CD4-positive, alpha-beta T cell (primary cell): ENCODE measurements at regions not wholly inside any gene's neighbourhood (a gene's known extent, or its start where the extent isn't known, plus 50 kb on each side); places are given as distances from the start of the nearest gene placed in this dataset.

Experiments used
- ATAC-seq: fragments of 200-7000 bp; cut with Tn5 transposase; one replicate; pipeline ENCODE4 v1.10.0; 2022; ENCODE audit warnings: mild to moderate bottlenecking; ENCODE audit not compliant: poor library complexity
- CTCF ChIA-PET: fragments of 350-600 bp; sonication (Branson Sonifier 250); formaldehyde crosslinking; loops from one replicate; lab custom pipeline; 2021; ENCODE audit warnings: antibody characterized with exemption, inconsistent platforms; lab: Charles Lee
- POLR2A ChIA-PET: fragments of 350-600 bp; sonication (Branson Sonifier 250); formaldehyde crosslinking; loops from one replicate; lab custom pipeline; 2021; ENCODE audit warnings: antibody characterized with exemption, inconsistent platforms; lab: Charles Lee
- DNase-seq, 14 experiments: peaks; one replicate each; pipeline ENCODE4 v3.0.0-alpha.2; 2013 to 2020; ENCODE audit warnings: mixed read lengths in 2 of 14
- H3K27ac ChIP-seq, 2 donors: one replicate each; pipeline versions ENCODE4 v1.5.1 to v1.7.0; 2013; ENCODE audit warnings: low read length in 2 of 2, low read depth in 1 of 2, mild to moderate bottlenecking in 1 of 2
- H3K27me3 ChIP-seq, 2 experiments: 1 replicate in 1 of 2; 2 replicates in 1 of 2; pipeline versions ENCODE4 v1.6.1 to v1.7.0; 2013; ENCODE audit warnings: low read length in 2 of 2, control low read depth in 1 of 2, mild to moderate bottlenecking in 1 of 2, moderate library complexity in 1 of 2; ENCODE audit not compliant: insufficient read depth in 2 of 2, control insufficient read depth in 1 of 2
- H3K36me3 ChIP-seq: one replicate; pipeline ENCODE4 v1.6.1; 2013; ENCODE audit warnings: low read length, control low read depth; ENCODE audit not compliant: insufficient read depth
- H3K4me1 ChIP-seq: one replicate; pipeline ENCODE4 v1.6.1; 2013; ENCODE audit warnings: low read length, control low read depth; ENCODE audit not compliant: insufficient read depth
- H3K4me3 ChIP-seq: one replicate; pipeline ENCODE4 v1.5.1; 2013; ENCODE audit warnings: mild to moderate bottlenecking, low read length, moderate library complexity
- H3K9me3 ChIP-seq, 2 experiments: 1 replicate in 1 of 2; 2 replicates in 1 of 2; pipeline versions ENCODE4 v1.6.1 to v1.7.0; 2013; ENCODE audit warnings: low read length in 2 of 2, mild to moderate bottlenecking in 2 of 2, control low read depth in 1 of 2, moderate library complexity in 1 of 2; ENCODE audit not compliant: control insufficient read depth in 1 of 2, insufficient read depth in 1 of 2
- H3K27ac Mint-ChIP-seq: one replicate; pipeline ENCODE4 v1.8.0; 2020; ENCODE audit warnings: mixed read lengths
- H3K27me3 Mint-ChIP-seq: one replicate; pipeline ENCODE4 v1.8.0; 2021; ENCODE audit warnings: mixed read lengths
- H3K36me3 Mint-ChIP-seq: one replicate; pipeline ENCODE4 v1.8.0; 2021; ENCODE audit warnings: low read depth, mixed read lengths
- H3K4me1 Mint-ChIP-seq: one replicate; pipeline ENCODE4 v1.8.0; 2021; ENCODE audit warnings: low read depth, mixed read lengths
- H3K4me3 Mint-ChIP-seq: one replicate; pipeline ENCODE4 v1.8.0; 2020; ENCODE audit warnings: mild to moderate bottlenecking, mixed read lengths
- H3K9me3 Mint-ChIP-seq: one replicate; pipeline ENCODE4 v1.8.0; 2020; ENCODE audit warnings: mixed read lengths
- CTCF ChIP-seq: fragments of 200-600 bp; IDR thresholded peaks from one replicate; pipeline ENCODE4 v1.8.0; 2022; ENCODE audit warnings: antibody characterized with exemption, mild to moderate bottlenecking
- intact Hi-C, 2 experiments: fragments of 100-400 bp; cut with DNase I in 1 of 2; cut with micrococcal nuclease in 1 of 2; formaldehyde crosslinking; loops; one replicate each; pipeline versions ENCODE4 v1.15.1 to v1.9.0; 2023 to 2025; cut with DNase I, micrococcal nuclease

DNA sequence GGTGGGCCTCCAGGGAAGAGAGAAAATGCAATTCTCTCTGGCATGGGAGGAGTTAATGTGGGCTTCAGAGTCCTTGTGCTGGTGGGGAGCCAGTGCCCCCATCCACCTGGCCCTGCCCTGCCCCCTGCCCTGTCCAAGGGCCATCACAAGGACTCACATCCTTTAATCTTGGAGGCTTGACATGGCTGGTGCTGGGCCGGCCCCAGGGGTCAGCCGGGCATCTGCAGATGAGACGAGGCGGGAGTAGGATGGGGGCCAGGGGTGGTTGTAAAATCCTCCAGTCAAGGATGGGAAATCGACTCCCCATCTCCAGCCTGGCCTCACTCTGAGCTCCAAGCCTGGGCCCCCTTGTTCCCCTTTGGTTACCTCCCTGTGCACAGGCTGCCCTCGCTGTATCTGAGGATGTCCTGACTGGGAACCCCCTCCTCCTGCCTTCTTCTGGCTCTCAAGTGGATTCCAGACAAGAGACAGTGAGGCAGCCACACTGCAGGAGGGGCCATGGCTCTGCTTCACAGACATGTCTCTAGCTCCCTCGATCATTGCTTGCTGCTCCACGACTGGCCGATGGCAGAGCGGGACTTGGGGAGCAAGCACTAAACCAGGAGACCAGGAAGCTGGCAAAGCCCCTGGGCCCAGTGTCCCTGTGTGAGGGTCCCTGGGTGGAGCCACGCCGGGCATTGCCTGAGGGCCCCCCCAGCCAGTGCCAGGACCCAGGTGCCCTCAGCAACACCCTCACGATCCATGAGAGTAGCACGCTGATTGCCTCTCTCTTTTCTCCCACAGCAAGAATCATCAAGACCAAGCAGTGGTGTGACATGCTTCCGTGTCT lies 1120.5 kb downstream of the BRD1 start:
- no peak for TF ChIP-seq CTCF
- peaks cover 0 to 7% of the 10 kb centered on the region in 2 experiments for H3K9me3 ChIP-seq
- H3K27me3 Mint-ChIP-seq: no peaks in the 10 kb centered on the region
- H3K4me1 ChIP-seq: no peaks in the 10 kb centered on the region
- DNase-seq (no peak), ATAC-seq (no peak)
- no peaks in the 10 kb centered on the region for H3K9me3 Mint-ChIP-seq
- ChIA-PET CTCF (no interaction called here), POLR2A (no interaction called here)
- no peaks in the 10 kb centered on the region for H3K27me3 ChIP-seq
- no peak overlapping the region for H3K4me3 Mint-ChIP-seq
- H3K27ac ChIP-seq: no peak overlapping the region
- no peak overlapping the region for H3K4me3 ChIP-seq
- H3K4me1 Mint-ChIP-seq: no peaks in the 10 kb centered on the region
- H3K36me3 ChIP-seq: no peaks in the 10 kb centered on the region
- intact Hi-C loops: no loop called here
- no peaks in the 10 kb centered on the region for H3K36me3 Mint-ChIP-seq
- H3K27ac Mint-ChIP-seq: no peak overlapping the region

GRCh38 chr22:48705917-48706605 lies 1121.6 kb downstream of the BRD1 start:
- no peaks in the 10 kb centered on the region for H3K36me3 Mint-ChIP-seq
- intact Hi-C loops: no loop called here
- no peaks in the 10 kb centered on the region for H3K36me3 ChIP-seq
- no peak overlapping the region for H3K4me3 Mint-ChIP-seq
- H3K4me1 ChIP-seq: no peaks in the 10 kb centered on the region
- no peak for TF ChIP-seq CTCF
- no peaks in the 10 kb centered on the region for H3K27me3 ChIP-seq
- H3K4me1 Mint-ChIP-seq: no peaks in the 10 kb centered on the region
- POLR2A ChIA-PET: no interaction called here
- no peak for ATAC-seq
- no peaks in the 10 kb centered on the region for H3K9me3 Mint-ChIP-seq
- H3K9me3 ChIP-seq: peaks cover 0 to 7% of the 10 kb centered on the region in 2 experiments
- no peak overlapping the region for H3K27ac Mint-ChIP-seq
- no peak overlapping the region for H3K4me3 ChIP-seq
- no peak overlapping the region for H3K27ac ChIP-seq
- H3K27me3 Mint-ChIP-seq: peaks cover 3% of the 10 kb centered on the region
- DNase-seq: no peak
- CTCF ChIA-PET: no interaction called here

GRCh38 chr22:48705159-48705916 lies 1122.3 kb downstream of the BRD1 start:
- H3K4me3 ChIP-seq: no peak overlapping the region
- H3K4me3 Mint-ChIP-seq: no peak overlapping the region
- CTCF ChIA-PET: no interaction called here
- no peaks in the 10 kb centered on the region for H3K36me3 ChIP-seq
- H3K27me3 Mint-ChIP-seq: peaks cover 3% of the 10 kb centered on the region
- no peak overlapping the region for H3K27ac ChIP-seq
- POLR2A ChIA-PET: no interaction called here
- H3K27me3 ChIP-seq: no peaks in the 10 kb centered on the region
- H3K4me1 Mint-ChIP-seq: no peaks in the 10 kb centered on the region
- H3K36me3 Mint-ChIP-seq: no peaks in the 10 kb centered on the region
- peaks cover 0 to 8% of the 10 kb centered on the region in 2 experiments for H3K9me3 ChIP-seq
- intact Hi-C loops: no loop called here
- H3K4me1 ChIP-seq: no peaks in the 10 kb centered on the region
- TF ChIP-seq CTCF: no peak
- H3K9me3 Mint-ChIP-seq: no peaks in the 10 kb centered on the region
- no peak overlapping the region for H3K27ac Mint-ChIP-seq
- no peak for ATAC-seq
- no peak for DNase-seq
